Activated CD4-positive, alpha-beta T cell treated with anti-CD3 and anti-CD28 coated beads, Interleukin-2, amount 10 ng/mL, durations not matched to agents 7 days and 5 days (primary cell): ENCODE measurements at regions not wholly inside any gene's neighbourhood (a gene's known extent, or its start where the extent isn't known, plus 50 kb on each side); places are given as distances from the start of the nearest gene placed in this dataset.
"Not testable (repeated sequence)": the region's sequence is repeated elsewhere in the genome, so short reads cannot be mapped to it uniquely, and the experiment has no call there.

Experiments
- CTCF ChIA-PET: fragments of 350-600 bp; sonication (Branson Sonifier 250); formaldehyde crosslinking; loops from one replicate; lab custom pipeline; 2021; ENCODE audit warnings: antibody characterized with exemption; lab: Charles Lee
- POLR2A ChIA-PET: fragments of 350-600 bp; sonication (Branson Sonifier 250); formaldehyde crosslinking; loops from one replicate; lab custom pipeline; 2021; ENCODE audit warnings: antibody characterized with exemption; lab: Charles Lee
- DNase-seq: peaks from one replicate; pipeline ENCODE4 v3.0.0-alpha.2; 2020
- H3K27ac Mint-ChIP-seq: one replicate; pipeline ENCODE4 v1.8.0; 2021; ENCODE audit warnings: mild to moderate bottlenecking, moderate library complexity, mixed read lengths
- H3K27me3 Mint-ChIP-seq: one replicate; pipeline ENCODE4 v1.8.0; 2021; ENCODE audit warnings: mixed read lengths
- H3K36me3 Mint-ChIP-seq: one replicate; pipeline ENCODE4 v1.8.0; 2021; ENCODE audit warnings: low read depth, mixed read lengths
- H3K4me1 Mint-ChIP-seq: one replicate; pipeline ENCODE4 v1.8.0; 2021; ENCODE audit warnings: mixed read lengths
- H3K4me3 Mint-ChIP-seq: one replicate; pipeline ENCODE4 v1.8.0; 2021; ENCODE audit warnings: mild to moderate bottlenecking, moderate library complexity, mixed read lengths
- H3K9me3 Mint-ChIP-seq: one replicate; pipeline ENCODE4 v1.8.0; 2021; ENCODE audit warnings: mixed read lengths

- ChIA-PET POLR2A (no interaction called here), CTCF (no interaction called here)
- no peak overlapping the region for H3K4me3 Mint-ChIP-seq
- no peaks in the 10 kb centered on the region for H3K9me3 Mint-ChIP-seq
- no peaks in the 10 kb centered on the region for H3K36me3 Mint-ChIP-seq
- H3K27ac Mint-ChIP-seq: no peak overlapping the region
- no peaks in the 10 kb centered on the region for H3K4me1 Mint-ChIP-seq
- no peaks in the 10 kb centered on the region for H3K27me3 Mint-ChIP-seq
- no peak for DNase-seq
Observed at GRCh38 chr4:148674876-148675275, 232.7 kb upstream of the NR3C2 start.

GRCh38 chr4:148664636-148665035 lies 222.4 kb upstream of the NR3C2 start:
- Mint-ChIP-seq H3K4me3 (no peak overlapping the region), H3K27me3 (no peaks in the 10 kb centered on the region), H3K4me1 (no peaks in the 10 kb centered on the region), H3K27ac (no peak overlapping the region), H3K9me3 (no peaks in the 10 kb centered on the region), H3K36me3 (no peaks in the 10 kb centered on the region)
- DNase-seq: no peak
- ChIA-PET CTCF (no interaction called here), POLR2A (no interaction called here)

DNA sequence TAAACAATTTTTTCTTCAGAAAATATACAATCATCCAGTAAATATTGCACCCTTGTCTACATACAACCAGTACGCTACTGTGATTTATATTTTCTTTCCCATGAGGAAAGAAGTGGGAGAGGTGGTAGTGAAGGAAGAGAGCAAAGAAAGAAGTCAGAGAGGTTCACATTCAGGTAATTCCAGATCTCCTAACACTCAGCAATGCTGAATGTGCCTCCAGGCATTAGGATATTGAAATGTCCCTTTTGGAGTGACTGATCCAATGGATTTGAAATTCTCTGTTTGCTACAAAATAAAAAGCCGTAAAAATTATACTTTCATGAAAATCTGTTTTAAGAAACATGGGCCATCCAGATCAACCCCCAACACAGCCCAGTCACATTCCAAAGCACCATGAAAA lies 211.9 kb upstream of the NR3C2 start:
- H3K36me3 Mint-ChIP-seq: no peaks in the 10 kb centered on the region
- H3K27ac Mint-ChIP-seq: no peak overlapping the region
- H3K4me1 Mint-ChIP-seq: no peaks in the 10 kb centered on the region
- no peaks in the 10 kb centered on the region for H3K27me3 Mint-ChIP-seq
- POLR2A ChIA-PET: no interaction called here
- no peak overlapping the region for H3K4me3 Mint-ChIP-seq
- CTCF ChIA-PET: no interaction called here
- DNase-seq: no peak
- H3K9me3 Mint-ChIP-seq: no peaks in the 10 kb centered on the region

DNA sequence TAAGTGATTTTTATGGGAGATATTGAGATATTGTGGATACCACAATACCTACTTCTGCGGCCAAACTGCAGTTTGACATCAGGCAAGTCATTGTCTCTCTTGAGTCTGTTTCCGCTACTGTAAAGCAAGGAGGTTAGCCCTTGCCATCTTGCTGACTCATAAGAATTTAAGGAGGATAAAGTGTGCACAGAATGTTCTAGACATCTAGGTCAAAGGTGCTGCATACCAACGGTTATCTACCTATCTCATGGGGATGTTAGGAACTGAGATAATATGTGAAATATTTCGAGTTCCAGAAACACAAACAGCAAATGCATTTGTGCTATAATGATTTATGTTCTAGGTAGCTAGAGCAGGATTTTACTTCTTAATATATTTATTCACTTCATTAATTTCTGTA lies 211.5 kb upstream of the NR3C2 start:
- H3K9me3 Mint-ChIP-seq: no peaks in the 10 kb centered on the region
- no peaks in the 10 kb centered on the region for H3K4me1 Mint-ChIP-seq
- no peak overlapping the region for H3K4me3 Mint-ChIP-seq
- CTCF ChIA-PET: no interaction called here
- H3K27ac Mint-ChIP-seq: no peak overlapping the region
- POLR2A ChIA-PET: no interaction called here
- no peaks in the 10 kb centered on the region for H3K36me3 Mint-ChIP-seq
- no peaks in the 10 kb centered on the region for H3K27me3 Mint-ChIP-seq
- no peak for DNase-seq

GRCh38 chr4:148651991-148652390 lies 209.8 kb upstream of the NR3C2 start:
- Mint-ChIP-seq H3K4me3 (no peak overlapping the region), H3K27me3 (no peaks in the 10 kb centered on the region), H3K27ac (no peak overlapping the region), H3K36me3 (no peaks in the 10 kb centered on the region), H3K9me3 (no peaks in the 10 kb centered on the region), H3K4me1 (no peaks in the 10 kb centered on the region)
- POLR2A ChIA-PET: no interaction called here
- no peak for DNase-seq
- CTCF ChIA-PET: no interaction called here

GRCh38 chr4:148649652-148650331 lies 207.6 kb upstream of the NR3C2 start:
- POLR2A ChIA-PET: no interaction called here
- no peaks in the 10 kb centered on the region for H3K27me3 Mint-ChIP-seq
- no peak overlapping the region for H3K4me3 Mint-ChIP-seq
- H3K9me3 Mint-ChIP-seq: no peaks in the 10 kb centered on the region
- no peaks in the 10 kb centered on the region for H3K36me3 Mint-ChIP-seq
- CTCF ChIA-PET: no interaction called here
- no peak overlapping the region for H3K27ac Mint-ChIP-seq
- DNase-seq: no peak
- H3K4me1 Mint-ChIP-seq: no peaks in the 10 kb centered on the region

- DNase-seq: no peak
- Mint-ChIP-seq H3K4me1 (no peaks in the 10 kb centered on the region), H3K9me3 (peaks cover 4% of the 10 kb centered on the region), H3K36me3 (no peaks in the 10 kb centered on the region), H3K27ac (no peak overlapping the region), H3K27me3 (no peaks in the 10 kb centered on the region), H3K4me3 (no peak overlapping the region)
- ChIA-PET CTCF (no interaction called here), POLR2A (no interaction called here)
Observed at GRCh38 chr4:148643851-148644250, 201.6 kb upstream of the NR3C2 start.

GRCh38 chr4:148642907-148643306 lies 200.7 kb upstream of the NR3C2 start:
- ChIA-PET POLR2A (no interaction called here), CTCF (no interaction called here)

DNA sequence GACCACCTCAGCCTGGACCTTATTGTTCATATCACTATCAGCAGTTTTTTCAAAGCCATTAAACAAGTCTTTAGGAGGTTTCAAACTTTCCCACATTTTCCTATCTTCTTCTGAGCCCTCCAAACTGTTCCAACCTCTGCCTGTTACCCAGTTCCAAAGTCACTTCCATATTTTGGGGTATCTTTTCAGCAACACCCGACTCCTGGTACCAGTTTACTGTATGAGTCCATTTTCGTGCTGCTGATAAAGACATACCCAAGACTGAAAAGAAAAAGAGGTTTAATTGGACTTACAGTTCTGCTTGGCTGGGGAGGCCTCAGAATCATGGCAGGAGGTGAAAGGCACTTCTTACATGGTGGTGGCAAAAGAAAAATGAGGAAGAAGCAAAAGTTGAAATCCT lies 195.9 kb upstream of the NR3C2 start:
- H3K27me3 Mint-ChIP-seq, CTCF ChIA-PET, H3K36me3 Mint-ChIP-seq, POLR2A ChIA-PET, DNase-seq, H3K4me3 Mint-ChIP-seq, H3K27ac Mint-ChIP-seq, H3K4me1 Mint-ChIP-seq: not testable (repeated sequence)
- H3K9me3 Mint-ChIP-seq: peaks cover 22% of the 10 kb centered on the region

More at GRCh38 chr4:148642907-148643306, 200.7 kb upstream of the NR3C2 start:
- Mint-ChIP-seq H3K36me3 (no peaks in the 10 kb centered on the region), H3K27ac (no peak overlapping the region), H3K9me3 (peaks cover 8% of the 10 kb centered on the region), H3K4me3 (no peak overlapping the region), H3K27me3 (no peaks in the 10 kb centered on the region), H3K4me1 (no peaks in the 10 kb centered on the region)
- no peak for DNase-seq

DNA sequence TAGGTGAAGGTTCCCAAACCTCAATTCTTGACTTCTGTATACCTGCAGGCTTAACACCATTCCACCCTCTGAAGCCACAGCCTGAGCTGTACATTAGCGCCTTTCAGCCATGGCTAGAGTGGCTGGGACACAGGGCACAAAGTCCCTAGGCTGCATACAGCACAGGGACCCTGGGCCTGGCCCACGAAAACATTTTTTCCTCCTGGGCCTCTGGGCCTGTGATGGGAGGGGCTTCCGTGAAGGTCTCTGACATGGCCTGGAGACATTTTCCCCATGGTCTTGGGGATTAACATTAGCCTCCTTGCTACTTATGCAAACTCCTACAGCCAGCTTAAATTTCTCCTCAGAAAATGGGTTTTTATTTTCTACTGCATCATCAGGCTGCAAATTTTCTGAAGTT lies 195.2 kb upstream of the NR3C2 start:
- H3K36me3 Mint-ChIP-seq, CTCF ChIA-PET, H3K27ac Mint-ChIP-seq, POLR2A ChIA-PET, H3K4me3 Mint-ChIP-seq, H3K4me1 Mint-ChIP-seq, DNase-seq, H3K27me3 Mint-ChIP-seq: not testable (repeated sequence)
- peaks cover 22% of the 10 kb centered on the region for H3K9me3 Mint-ChIP-seq

- DNase-seq: no peak
- Mint-ChIP-seq H3K36me3 (no peaks in the 10 kb centered on the region), H3K9me3 (peaks cover 22% of the 10 kb centered on the region), H3K4me3 (no peak overlapping the region), H3K27me3 (no peaks in the 10 kb centered on the region), H3K27ac (no peak overlapping the region), H3K4me1 (no peaks in the 10 kb centered on the region)
- ChIA-PET CTCF (no interaction called here), POLR2A (no interaction called here)
Observed at GRCh38 chr4:148634476-148634875, 192.3 kb upstream of the NR3C2 start.

DNA sequence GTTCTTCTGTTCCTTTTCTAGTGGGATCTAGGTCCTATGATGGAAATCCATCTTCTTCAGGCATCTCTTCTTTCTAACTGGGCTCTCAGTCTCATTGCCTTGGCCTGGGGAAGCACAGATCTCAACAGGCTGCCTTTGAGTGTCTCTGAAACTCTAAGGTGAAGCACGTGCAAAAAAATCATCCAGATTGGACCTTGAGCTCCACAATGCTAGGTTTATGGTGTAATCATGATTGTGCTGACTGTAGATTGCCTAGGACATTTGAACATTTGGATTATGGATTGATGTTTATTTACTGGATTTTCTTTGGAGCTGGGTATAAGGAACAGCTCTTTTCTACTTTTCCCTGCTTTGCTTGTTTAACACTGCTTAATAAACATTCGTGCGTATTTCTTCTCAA lies 191.5 kb upstream of the NR3C2 start:
- H3K4me1 Mint-ChIP-seq: no peaks in the 10 kb centered on the region
- H3K4me3 Mint-ChIP-seq: no peak overlapping the region
- no peaks in the 10 kb centered on the region for H3K27me3 Mint-ChIP-seq
- peaks cover 18% of the 10 kb centered on the region for H3K9me3 Mint-ChIP-seq
- no peaks in the 10 kb centered on the region for H3K36me3 Mint-ChIP-seq
- no peak for DNase-seq
- ChIA-PET CTCF (no interaction called here), POLR2A (no interaction called here)
- H3K27ac Mint-ChIP-seq: no peak overlapping the region

GRCh38 chr4:148632476-148632875 lies 190.3 kb upstream of the NR3C2 start:
- POLR2A ChIA-PET: no interaction called here
- no peak for DNase-seq
- peaks cover 11% of the 10 kb centered on the region for H3K9me3 Mint-ChIP-seq
- no peaks in the 10 kb centered on the region for H3K27me3 Mint-ChIP-seq
- H3K27ac Mint-ChIP-seq: no peak overlapping the region
- CTCF ChIA-PET: no interaction called here
- H3K36me3 Mint-ChIP-seq: no peaks in the 10 kb centered on the region
- no peaks in the 10 kb centered on the region for H3K4me1 Mint-ChIP-seq
- no peak overlapping the region for H3K4me3 Mint-ChIP-seq

- no peaks in the 10 kb centered on the region for H3K4me1 Mint-ChIP-seq
- POLR2A ChIA-PET: no interaction called here
- H3K9me3 Mint-ChIP-seq: no peaks in the 10 kb centered on the region
- H3K36me3 Mint-ChIP-seq: no peaks in the 10 kb centered on the region
- CTCF ChIA-PET: no interaction called here
- no peak for DNase-seq
- H3K4me3 Mint-ChIP-seq: no peak overlapping the region
- H3K27ac Mint-ChIP-seq: no peak overlapping the region
- H3K27me3 Mint-ChIP-seq: peaks cover 3% of the 10 kb centered on the region
Observed at GRCh38 chr4:148630051-148630450, 187.8 kb upstream of the NR3C2 start.
